ENCODE measurements at regions not wholly inside any gene's neighbourhood (a gene's known extent, or its start where the extent isn't known, plus 50 kb on each side); places are given as distances from the start of the nearest gene placed in this dataset.

GRCh38 chr1:63038586-63038985, 254.7 kb downstream of the ATG4C start:
- no peak for TF ChIP-seq CTCF (IDR thresholded peaks at IDR 0.05; ENCODE audit: low read depth, low read length, missing control alignments)
- H3K27ac ChIP-seq: no peak overlapping the region
- H3K27me3 ChIP-seq (replicated peaks): no peaks in the 10 kb centered on the region
- no peak overlapping the region for H3K4me3 ChIP-seq (ENCODE audit: low read depth, low read length)
- H3K36me3 ChIP-seq (replicated peaks): no peaks in the 10 kb centered on the region
- in situ Hi-C loops (cut with HindIII; ENCODE audit: low pct_ligation_motif_present, low sequenced_read_pairs): no loop called here
- no peak for DNase-seq

GRCh38 chr1:63041660-63042059, 257.7 kb downstream of the ATG4C start:
- in situ Hi-C loops (cut with HindIII; ENCODE audit: low pct_ligation_motif_present, low sequenced_read_pairs): no loop called here
- Histone ChIP-seq H3K27me3 (replicated peaks) (no peaks in the 10 kb centered on the region), H3K27ac (no peak overlapping the region), H3K4me3 (ENCODE audit: low read depth, low read length) (no peak overlapping the region), H3K36me3 (replicated peaks) (no peaks in the 10 kb centered on the region)
- no peak for TF ChIP-seq CTCF (IDR thresholded peaks at IDR 0.05; ENCODE audit: low read depth, low read length, missing control alignments)
- no peak for DNase-seq

- Histone ChIP-seq H3K4me3 (ENCODE audit: low read depth, low read length) (no peak overlapping the region), H3K27me3 (replicated peaks) (no peaks in the 10 kb centered on the region), H3K27ac (no peak overlapping the region), H3K36me3 (replicated peaks) (no peaks in the 10 kb centered on the region)
- in situ Hi-C loops (cut with HindIII; ENCODE audit: low pct_ligation_motif_present, low sequenced_read_pairs): no loop called here
- no peak for DNase-seq
- no peak for TF ChIP-seq CTCF (IDR thresholded peaks at IDR 0.05; ENCODE audit: low read depth, low read length, missing control alignments)
These were observed 258.3 kb downstream of the ATG4C start for GRCh38 chr1:63042278-63042677.

- in situ Hi-C loops (cut with HindIII; ENCODE audit: low pct_ligation_motif_present, low sequenced_read_pairs): no loop called here
- H3K27ac ChIP-seq: no peak overlapping the region
These were observed 262.6 kb downstream of the ATG4C start for GRCh38 chr1:63046539-63046938.

GRCh38 chr1:63049135-63049534, 265.2 kb downstream of the ATG4C start:
- DNase-seq: no peak
- in situ Hi-C loops (cut with HindIII; ENCODE audit: low pct_ligation_motif_present, low sequenced_read_pairs): no loop called here
- no peak for TF ChIP-seq CTCF (IDR thresholded peaks at IDR 0.05; ENCODE audit: low read depth, low read length, missing control alignments)
- Histone ChIP-seq H3K4me3 (ENCODE audit: low read depth, low read length) (no peak overlapping the region), H3K27ac (no peak overlapping the region), H3K36me3 (replicated peaks) (no peaks in the 10 kb centered on the region), H3K27me3 (replicated peaks) (no peaks in the 10 kb centered on the region)

More at GRCh38 chr1:63046539-63046938, 262.6 kb downstream of the ATG4C start:
- no peaks in the 10 kb centered on the region for H3K27me3 ChIP-seq (replicated peaks)
- DNase-seq: no peak
- H3K4me3 ChIP-seq (ENCODE audit: low read depth, low read length): no peak overlapping the region
- no peak for TF ChIP-seq CTCF (IDR thresholded peaks at IDR 0.05; ENCODE audit: low read depth, low read length, missing control alignments)
- H3K36me3 ChIP-seq (replicated peaks): no peaks in the 10 kb centered on the region

GRCh38 chr1:63051356-63051755, 267.4 kb downstream of the ATG4C start:
- H3K4me3 ChIP-seq (ENCODE audit: low read depth, low read length): no peak overlapping the region
- no peaks in the 10 kb centered on the region for H3K27me3 ChIP-seq (replicated peaks)
- H3K36me3 ChIP-seq (replicated peaks): no peaks in the 10 kb centered on the region
- TF ChIP-seq CTCF (IDR thresholded peaks at IDR 0.05; ENCODE audit: low read depth, low read length, missing control alignments): no peak
- H3K27ac ChIP-seq: no peak overlapping the region
- in situ Hi-C loops (cut with HindIII; ENCODE audit: low pct_ligation_motif_present, low sequenced_read_pairs): no loop called here
- DNase-seq: no peak
